Transverse colon (tissue), 4 donors: ENCODE measurements at regions not wholly inside any gene's neighbourhood (a gene's known extent, or its start where the extent isn't known, plus 50 kb on each side); places are given as distances from the start of the nearest gene placed in this dataset.

ENCODE experiments used
- CTCF ChIP-seq, 5 experiments: fragments of 200-600 bp in 3 of 5; fragments of 450-650 bp in 2 of 5; sonication (generic) in 3 of 5; IDR thresholded peaks; 1 replicate in 2 of 5; 2 replicates in 3 of 5; pipeline ENCODE4 v1.5.1; 2016 to 2017; ENCODE audit warnings: antibody characterized with exemption in 5 of 5, inconsistent platforms in 3 of 5, mild to moderate bottlenecking in 2 of 5, moderate library complexity in 1 of 5
- EP300 ChIP-seq: sonication (generic); formaldehyde crosslinking; IDR thresholded peaks from one replicate; pipeline ENCODE4 v1.6.1; 2017; ENCODE audit warnings: antibody characterized with exemption, low read depth
- POLR2A ChIP-seq: fragments of 450-650 bp; IDR thresholded peaks from one replicate; pipeline ENCODE4 v1.6.1; 2016; ENCODE audit warnings: antibody characterized with exemption, mild to moderate bottlenecking, moderate library complexity
- POLR2AphosphoS5 ChIP-seq, 3 donors: sonication (generic); formaldehyde crosslinking; IDR thresholded peaks; one replicate each; pipeline ENCODE4 v1.6.1; 2016; ENCODE audit warnings: antibody characterized with exemption in 3 of 3

GRCh38 chr10:107666214-107666613 lies 501.7 kb upstream of the SORCS1 start:
- TF ChIP-seq CTCF (IDR thresholded peaks at IDR 0.05) (no peak), POLR2A (no peak), POLR2AphosphoS5 (IDR thresholded peaks at IDR 0.05) (no peak), EP300 (no peak)
